ENCODE measurements at regions not wholly inside any gene's neighbourhood (a gene's known extent, or its start where the extent isn't known, plus 50 kb on each side); places are given as distances from the start of the nearest gene placed in this dataset.

DNA sequence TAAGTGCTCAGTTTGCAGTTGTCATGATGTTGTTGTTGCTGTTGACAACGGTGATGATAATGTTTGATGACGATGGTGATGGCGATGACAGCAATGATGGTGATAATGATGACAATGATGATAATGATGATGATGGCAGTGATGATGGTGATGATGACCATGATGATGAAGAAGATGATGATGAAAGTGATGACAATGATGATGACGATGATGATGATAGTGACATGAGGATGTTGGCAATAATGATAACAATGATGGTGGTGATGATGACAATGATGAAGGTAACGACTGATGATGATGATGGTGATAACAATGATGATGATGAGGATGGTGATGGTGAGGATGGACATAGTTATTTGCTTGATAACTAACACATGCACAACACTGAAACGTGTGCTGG is 778.5 kb downstream of the VRK1 start:
- TF ChIP-seq, protein P1, sequence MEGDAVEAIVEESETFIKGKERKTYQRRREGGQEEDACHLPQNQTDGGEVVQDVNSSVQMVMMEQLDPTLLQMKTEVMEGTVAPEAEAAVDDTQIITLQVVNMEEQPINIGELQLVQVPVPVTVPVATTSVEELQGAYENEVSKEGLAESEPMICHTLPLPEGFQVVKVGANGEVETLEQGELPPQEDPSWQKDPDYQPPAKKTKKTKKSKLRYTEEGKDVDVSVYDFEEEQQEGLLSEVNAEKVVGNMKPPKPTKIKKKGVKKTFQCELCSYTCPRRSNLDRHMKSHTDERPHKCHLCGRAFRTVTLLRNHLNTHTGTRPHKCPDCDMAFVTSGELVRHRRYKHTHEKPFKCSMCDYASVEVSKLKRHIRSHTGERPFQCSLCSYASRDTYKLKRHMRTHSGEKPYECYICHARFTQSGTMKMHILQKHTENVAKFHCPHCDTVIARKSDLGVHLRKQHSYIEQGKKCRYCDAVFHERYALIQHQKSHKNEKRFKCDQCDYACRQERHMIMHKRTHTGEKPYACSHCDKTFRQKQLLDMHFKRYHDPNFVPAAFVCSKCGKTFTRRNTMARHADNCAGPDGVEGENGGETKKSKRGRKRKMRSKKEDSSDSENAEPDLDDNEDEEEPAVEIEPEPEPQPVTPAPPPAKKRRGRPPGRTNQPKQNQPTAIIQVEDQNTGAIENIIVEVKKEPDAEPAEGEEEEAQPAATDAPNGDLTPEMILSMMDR (IDR thresholded peaks at IDR 0.05) = no peak
- TF ChIP-seq POLR2A (IDR thresholded peaks at IDR 0.05) (no peak), EP300 (IDR thresholded peaks at IDR 0.05) (no peak)
